ENCODE measurements at regions not wholly inside any gene's neighbourhood (a gene's known extent, or its start where the extent isn't known, plus 50 kb on each side); places are given as distances from the start of the nearest gene placed in this dataset.
"Not testable (repeated sequence)": the region's sequence is repeated elsewhere in the genome, so short reads cannot be mapped to it uniquely, and the experiment has no call there.

DNA sequence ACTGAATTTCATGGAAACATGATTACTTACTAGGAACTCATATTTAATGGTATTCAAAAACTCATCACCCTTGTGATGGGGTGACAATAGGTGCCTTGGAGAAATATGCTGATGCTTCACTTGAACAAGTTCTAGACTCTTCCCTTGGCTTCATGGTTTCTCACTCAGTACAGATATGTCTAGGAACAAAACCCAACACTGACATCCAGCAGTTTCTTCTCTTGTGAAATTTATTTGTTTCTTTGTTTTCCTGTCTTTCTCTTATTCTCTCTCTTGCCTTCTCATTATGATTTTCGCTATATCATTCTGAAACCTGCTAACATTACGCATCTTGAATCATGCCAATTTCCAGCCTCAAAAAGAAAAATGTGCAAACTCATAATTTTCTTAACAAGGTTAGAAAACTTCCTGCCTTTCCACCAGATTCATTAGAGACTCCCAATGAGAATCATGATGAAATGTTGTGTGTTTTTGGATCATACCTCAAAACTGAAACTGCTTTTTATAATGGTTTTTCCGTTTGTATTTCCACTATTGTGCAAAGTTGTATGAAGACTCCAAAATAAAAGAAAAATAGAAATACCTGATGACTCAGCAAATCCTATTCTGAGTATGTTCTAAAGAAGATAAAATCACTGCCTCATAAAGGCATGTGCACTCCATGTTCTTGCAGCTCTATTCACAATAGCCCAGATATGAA, 1021.5 kb downstream of the TMEM121 start:
- intact Hi-C loops (cut with micrococcal nuclease) = no loop called here
- POLR2A ChIA-PET (ENCODE audit: unreplicated experiment) = no interaction called here
- H3K27me3 ChIP-seq (ENCODE audit: low read length) = no peaks in the 10 kb centered on the region
- H3K9ac ChIP-seq (ENCODE audit: low read length) = no peak overlapping the region
- CTCF ChIA-PET = no interaction called here
- no peak overlapping the region for H3K27ac ChIP-seq (ENCODE audit: low read length)
- H3K4me1 ChIP-seq (ENCODE audit: insufficient read depth, low read length) = no peaks in the 10 kb centered on the region
- H4K20me1 ChIP-seq (ENCODE audit: low read length) = no peaks in the 10 kb centered on the region
- H3K9me3 ChIP-seq (ENCODE audit: low read length) = peaks cover 24% of the 10 kb centered on the region; the same call in 1 of the 2 replicates
- no peak overlapping the region for H2AFZ ChIP-seq (ENCODE audit: low read length)
- H3K9me2 ChIP-seq (replicated peaks; ENCODE audit: low read length) = no peaks in the 10 kb centered on the region
- H3K4me2 ChIP-seq (ENCODE audit: low read length) = no peak overlapping the region
- ATAC-seq = no peak
- no peaks in the 10 kb centered on the region for H3F3A ChIP-seq (ENCODE audit: low read length, unreplicated experiment)
- H3K79me2 ChIP-seq (ENCODE audit: low read length) = no peaks in the 10 kb centered on the region
- no peaks in the 10 kb centered on the region for H3K36me3 ChIP-seq (ENCODE audit: low read depth, low read length)
- BruUV-seq (replicated peaks) = no TSS peak
- no peak overlapping the region for H3K4me3 ChIP-seq (ENCODE audit: low read length)
- DNase-seq = no peak
- TF ChIP-seq, protein P1, sequence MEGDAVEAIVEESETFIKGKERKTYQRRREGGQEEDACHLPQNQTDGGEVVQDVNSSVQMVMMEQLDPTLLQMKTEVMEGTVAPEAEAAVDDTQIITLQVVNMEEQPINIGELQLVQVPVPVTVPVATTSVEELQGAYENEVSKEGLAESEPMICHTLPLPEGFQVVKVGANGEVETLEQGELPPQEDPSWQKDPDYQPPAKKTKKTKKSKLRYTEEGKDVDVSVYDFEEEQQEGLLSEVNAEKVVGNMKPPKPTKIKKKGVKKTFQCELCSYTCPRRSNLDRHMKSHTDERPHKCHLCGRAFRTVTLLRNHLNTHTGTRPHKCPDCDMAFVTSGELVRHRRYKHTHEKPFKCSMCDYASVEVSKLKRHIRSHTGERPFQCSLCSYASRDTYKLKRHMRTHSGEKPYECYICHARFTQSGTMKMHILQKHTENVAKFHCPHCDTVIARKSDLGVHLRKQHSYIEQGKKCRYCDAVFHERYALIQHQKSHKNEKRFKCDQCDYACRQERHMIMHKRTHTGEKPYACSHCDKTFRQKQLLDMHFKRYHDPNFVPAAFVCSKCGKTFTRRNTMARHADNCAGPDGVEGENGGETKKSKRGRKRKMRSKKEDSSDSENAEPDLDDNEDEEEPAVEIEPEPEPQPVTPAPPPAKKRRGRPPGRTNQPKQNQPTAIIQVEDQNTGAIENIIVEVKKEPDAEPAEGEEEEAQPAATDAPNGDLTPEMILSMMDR (conservative IDR thresholded peaks at IDR 0.05; ENCODE audit: low read depth, low read length) = no peak
- no peak for TF ChIP-seq EZH2phosphoT487 (IDR thresholded peaks at IDR 0.05; ENCODE audit: borderline replicate concordance, low read length)

DNA sequence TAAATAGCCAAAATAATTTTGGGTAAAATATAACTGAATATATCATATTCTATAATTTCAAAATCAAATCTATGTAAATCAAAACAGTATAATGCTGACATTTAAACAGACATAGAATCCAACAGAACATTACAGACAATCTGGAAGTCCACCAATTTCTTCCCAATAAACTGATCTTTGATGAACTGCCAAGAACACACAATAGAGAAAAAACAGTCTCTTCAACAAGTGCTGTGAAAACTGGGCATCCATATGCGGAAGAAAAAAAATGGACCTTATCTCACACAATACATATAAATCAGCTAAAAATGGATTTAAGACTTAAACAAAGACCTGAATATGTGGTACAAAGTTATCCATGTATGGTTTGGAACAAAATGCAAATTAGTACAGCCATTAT, 1022.7 kb downstream of the TMEM121 start:
- Histone ChIP-seq H3K79me2 (ENCODE audit: low read length) (no peaks in the 10 kb centered on the region), H3K4me1 (ENCODE audit: insufficient read depth, low read length) (no peaks in the 10 kb centered on the region), H2AFZ (ENCODE audit: low read length) (no peak overlapping the region), H3K4me2 (ENCODE audit: low read length) (no peak overlapping the region), H4K20me1 (ENCODE audit: low read length) (no peaks in the 10 kb centered on the region), H3K9me2 (replicated peaks; ENCODE audit: low read length) (no peaks in the 10 kb centered on the region), H3K36me3 (ENCODE audit: low read depth, low read length) (no peaks in the 10 kb centered on the region), H3K27ac (ENCODE audit: low read length) (no peak overlapping the region), H3K4me3 (ENCODE audit: low read length) (no peak overlapping the region), H3K9ac (ENCODE audit: low read length) (no peak overlapping the region), H3F3A (ENCODE audit: low read length, unreplicated experiment) (no peaks in the 10 kb centered on the region), H3K9me3 (ENCODE audit: low read length) (peaks cover 24% of the 10 kb centered on the region; the same call in 1 of the 2 replicates), H3K27me3 (ENCODE audit: low read length) (no peaks in the 10 kb centered on the region)
- DNase-seq (no peak), ATAC-seq (no peak)
- TF ChIP-seq EZH2phosphoT487 (IDR thresholded peaks at IDR 0.05; ENCODE audit: borderline replicate concordance, low read length) = no peak
- TF ChIP-seq, protein P1 (conservative IDR thresholded peaks at IDR 0.05; ENCODE audit: low read depth, low read length) = no peak
- TF ChIP-seq EZH2 (IDR thresholded peaks at IDR 0.05; ENCODE audit: low read length, unreplicated experiment) = no peak
- intact Hi-C loops (cut with micrococcal nuclease) = no loop called here
- BruUV-seq (replicated peaks) = no TSS peak
- CTCF ChIA-PET = no interaction called here
- POLR2A ChIA-PET (ENCODE audit: unreplicated experiment) = no interaction called here

DNA sequence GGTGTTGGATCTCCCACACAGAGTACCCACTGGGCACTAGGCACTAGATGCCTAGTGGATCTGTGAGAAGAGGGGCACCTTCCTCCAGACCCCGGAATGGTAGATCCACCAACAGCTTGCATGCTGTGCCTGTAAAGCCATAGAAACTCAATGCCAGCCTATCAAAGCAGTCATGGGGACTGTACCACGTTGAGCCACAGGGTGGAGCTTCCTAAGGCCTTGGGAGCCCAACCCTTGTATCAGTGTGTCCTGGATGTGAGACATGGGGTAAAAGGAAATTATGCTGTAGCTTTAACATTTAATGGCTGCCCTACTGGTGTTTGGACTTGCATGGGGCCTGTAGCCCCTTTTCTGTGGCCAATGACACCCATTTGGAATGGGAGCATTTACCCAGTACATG, 1024.9 kb downstream of the TMEM121 start:
- H3K27ac ChIP-seq (ENCODE audit: low read length) = no peak overlapping the region
- no peak overlapping the region for H3K9ac ChIP-seq (ENCODE audit: low read length)
- H3K4me3 ChIP-seq (ENCODE audit: low read length) = no peak overlapping the region
- no peaks in the 10 kb centered on the region for H3K4me1 ChIP-seq (ENCODE audit: insufficient read depth, low read length)
- ChIA-PET CTCF (no interaction called here), POLR2A (ENCODE audit: unreplicated experiment) (no interaction called here)
- no peaks in the 10 kb centered on the region for H4K20me1 ChIP-seq (ENCODE audit: low read length)
- H3K9me3 ChIP-seq (ENCODE audit: low read length) = peaks cover 13% of the 10 kb centered on the region; the same call in 1 of the 2 replicates
- TF ChIP-seq, protein P1 (conservative IDR thresholded peaks at IDR 0.05; ENCODE audit: low read depth, low read length) = no peak
- TF ChIP-seq EZH2 (IDR thresholded peaks at IDR 0.05; ENCODE audit: low read length, unreplicated experiment) (no peak), EZH2phosphoT487 (IDR thresholded peaks at IDR 0.05; ENCODE audit: borderline replicate concordance, low read length) (no peak)
- no peaks in the 10 kb centered on the region for H3K36me3 ChIP-seq (ENCODE audit: low read depth, low read length)
- ATAC-seq (no peak), DNase-seq (no peak)
- no peaks in the 10 kb centered on the region for H3K79me2 ChIP-seq (ENCODE audit: low read length)
- no peaks in the 10 kb centered on the region for H3F3A ChIP-seq (ENCODE audit: low read length, unreplicated experiment)
- no peak overlapping the region for H3K4me2 ChIP-seq (ENCODE audit: low read length)
- H2AFZ ChIP-seq (ENCODE audit: low read length) = no peak overlapping the region
- no peaks in the 10 kb centered on the region for H3K27me3 ChIP-seq (ENCODE audit: low read length)
- H3K9me2 ChIP-seq (replicated peaks; ENCODE audit: low read length) = no peaks in the 10 kb centered on the region
- intact Hi-C loops (cut with micrococcal nuclease) = no loop called here
- BruUV-seq (replicated peaks) = no TSS peak

DNA sequence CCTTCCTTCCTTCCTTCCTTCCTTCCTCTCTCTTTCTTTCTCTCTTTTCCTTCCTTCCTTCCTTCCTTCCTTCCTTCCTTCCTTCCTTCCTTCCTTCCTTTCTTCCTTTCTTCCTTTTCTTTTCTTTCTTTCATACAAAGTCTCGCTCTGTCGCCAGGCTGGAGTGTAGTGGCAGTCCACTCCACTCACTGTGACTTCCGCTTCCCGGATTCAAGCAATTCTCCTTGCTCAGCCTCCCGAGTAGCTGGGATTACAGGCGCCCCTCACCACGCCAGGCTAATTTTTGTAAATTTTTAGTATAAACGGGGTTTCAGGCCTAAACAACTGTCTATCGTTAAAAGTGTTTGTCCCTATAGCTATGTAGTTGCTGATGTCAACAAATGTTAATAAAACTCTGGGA, 1029.8 kb downstream of the TMEM121 start:
- ATAC-seq; H3K4me2 ChIP-seq (ENCODE audit: low read length); CTCF ChIA-PET; DNase-seq; H3K36me3 ChIP-seq (ENCODE audit: low read depth, low read length); H3K27me3 ChIP-seq (ENCODE audit: low read length); H3K27ac ChIP-seq (ENCODE audit: low read length); H3K79me2 ChIP-seq (ENCODE audit: low read length); H3K9ac ChIP-seq (ENCODE audit: low read length); BruUV-seq (replicated peaks); H3K9me2 ChIP-seq (replicated peaks; ENCODE audit: low read length); H4K20me1 ChIP-seq (ENCODE audit: low read length); H3K4me3 ChIP-seq (ENCODE audit: low read length); H3F3A ChIP-seq (ENCODE audit: low read length, unreplicated experiment); H3K9me3 ChIP-seq (ENCODE audit: low read length); POLR2A ChIA-PET (ENCODE audit: unreplicated experiment); intact Hi-C loops (cut with micrococcal nuclease); H2AFZ ChIP-seq (ENCODE audit: low read length); H3K4me1 ChIP-seq (ENCODE audit: insufficient read depth, low read length): not testable (repeated sequence)
